ENCODE measurements at regions not wholly inside any gene's neighbourhood (a gene's known extent, or its start where the extent isn't known, plus 50 kb on each side); places are given as distances from the start of the nearest gene placed in this dataset.

GRCh38 chr11:129281471-129282415, 89.6 kb upstream of the ARHGAP32 start:
- POLR2A ChIA-PET (ENCODE audit: unreplicated experiment): no interaction called here
- CTCF ChIA-PET: no interaction called here
- H3K9me1 ChIP-seq (ENCODE audit: insufficient read depth, low read length): no peaks in the 10 kb centered on the region

More at GRCh38 chr11:129281471-129282415, 89.6 kb upstream of the ARHGAP32 start:
- Histone ChIP-seq H3K4me1 (ENCODE audit: control insufficient read depth, insufficient read depth, low read length) (peaks cover 2% of the 10 kb centered on the region; the same call in 1 of the 2 replicates), H2BK120ac (ENCODE audit: low read depth, low read length) (no peak overlapping the region), H4K8ac (ENCODE audit: low read depth in 2 of 2, low read length in 2 of 2) (no peak overlapping the region), H3K14ac (replicated peaks; ENCODE audit: low read depth, low read length) (no peak overlapping the region), H3K36me3 (ENCODE audit: control insufficient read depth, insufficient read depth, low read length) (no peaks in the 10 kb centered on the region), H3K9ac (ENCODE audit: low read depth, low read length) (no peak overlapping the region), H3K23ac (ENCODE audit: low read depth, low read length) (no peak overlapping the region), H4K20me1 (ENCODE audit: insufficient read depth, low read length) (peaks cover 18% of the 10 kb centered on the region; the same call in 1 of the 2 replicates), H3K4me2 (ENCODE audit: low read depth, low read length) (no peak overlapping the region), H3K18ac (ENCODE audit: low read depth, low read length) (no peak overlapping the region), H4K91ac (ENCODE audit: insufficient read depth, low read depth, low read length) (no peak overlapping the region), H3K27ac (ENCODE audit: insufficient read depth, low read length) (no peak overlapping the region), H3K4me3 (ENCODE audit: insufficient read depth, low read depth, low read length) (no peak overlapping the region), H2AFZ (replicated peaks; ENCODE audit: low read length, poor library complexity) (no peak overlapping the region), H3K4ac (ENCODE audit: low read depth, low read length) (no peak overlapping the region), H2BK20ac (ENCODE audit: low read depth, low read length) (no peak overlapping the region), H4K5ac (ENCODE audit: low read depth, low read length) (no peak overlapping the region), H2AK9ac (replicated peaks; ENCODE audit: low read depth, low read length, poor library complexity) (no peak overlapping the region), H2BK5ac (ENCODE audit: low read depth, low read length, poor library complexity, severe bottlenecking) (no peak overlapping the region), H3K79me1 (ENCODE audit: low read depth in 1 of 2, low read length in 2 of 2) (peaks cover 13 to 17% of the 10 kb centered on the region in 2 experiments), H3K56ac (ENCODE audit: extremely low read depth, insufficient read depth, low read length) (no peak overlapping the region), H2AK5ac (ENCODE audit: low read depth, low read length) (no peak overlapping the region), H3K9me3 (ENCODE audit: control insufficient read depth, insufficient read depth, low read length) (no peaks in the 10 kb centered on the region), H2BK15ac (ENCODE audit: low read depth, low read length) (no peak overlapping the region), H3K27me3 (ENCODE audit: control insufficient read depth, insufficient read depth, low read length) (no peaks in the 10 kb centered on the region)
- TF ChIP-seq BHLHE40 (IDR thresholded peaks at IDR 0.05; ENCODE audit: low read depth, low read length): no peak
- TF ChIP-seq RFX5 (IDR thresholded peaks at IDR 0.05; ENCODE audit: low read depth, low read length): no peak
- no peak for TF ChIP-seq MXI1 (IDR thresholded peaks at IDR 0.05; ENCODE audit: borderline replicate concordance, low read depth, low read length)
- no peak for TF ChIP-seq MAZ (IDR thresholded peaks at IDR 0.05; ENCODE audit: borderline replicate concordance, low read depth, low read length)
- TF ChIP-seq, protein P1, sequence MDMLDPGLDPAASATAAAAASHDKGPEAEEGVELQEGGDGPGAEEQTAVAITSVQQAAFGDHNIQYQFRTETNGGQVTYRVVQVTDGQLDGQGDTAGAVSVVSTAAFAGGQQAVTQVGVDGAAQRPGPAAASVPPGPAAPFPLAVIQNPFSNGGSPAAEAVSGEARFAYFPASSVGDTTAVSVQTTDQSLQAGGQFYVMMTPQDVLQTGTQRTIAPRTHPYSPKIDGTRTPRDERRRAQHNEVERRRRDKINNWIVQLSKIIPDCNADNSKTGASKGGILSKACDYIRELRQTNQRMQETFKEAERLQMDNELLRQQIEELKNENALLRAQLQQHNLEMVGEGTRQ (IDR thresholded peaks at IDR 0.05; ENCODE audit: low read depth, low read length): no peak
- TF ChIP-seq, protein P2, sequence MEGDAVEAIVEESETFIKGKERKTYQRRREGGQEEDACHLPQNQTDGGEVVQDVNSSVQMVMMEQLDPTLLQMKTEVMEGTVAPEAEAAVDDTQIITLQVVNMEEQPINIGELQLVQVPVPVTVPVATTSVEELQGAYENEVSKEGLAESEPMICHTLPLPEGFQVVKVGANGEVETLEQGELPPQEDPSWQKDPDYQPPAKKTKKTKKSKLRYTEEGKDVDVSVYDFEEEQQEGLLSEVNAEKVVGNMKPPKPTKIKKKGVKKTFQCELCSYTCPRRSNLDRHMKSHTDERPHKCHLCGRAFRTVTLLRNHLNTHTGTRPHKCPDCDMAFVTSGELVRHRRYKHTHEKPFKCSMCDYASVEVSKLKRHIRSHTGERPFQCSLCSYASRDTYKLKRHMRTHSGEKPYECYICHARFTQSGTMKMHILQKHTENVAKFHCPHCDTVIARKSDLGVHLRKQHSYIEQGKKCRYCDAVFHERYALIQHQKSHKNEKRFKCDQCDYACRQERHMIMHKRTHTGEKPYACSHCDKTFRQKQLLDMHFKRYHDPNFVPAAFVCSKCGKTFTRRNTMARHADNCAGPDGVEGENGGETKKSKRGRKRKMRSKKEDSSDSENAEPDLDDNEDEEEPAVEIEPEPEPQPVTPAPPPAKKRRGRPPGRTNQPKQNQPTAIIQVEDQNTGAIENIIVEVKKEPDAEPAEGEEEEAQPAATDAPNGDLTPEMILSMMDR (conservative IDR thresholded peaks at IDR 0.05; ENCODE audit: low read depth, low read length): no peak
- no peak for TF ChIP-seq CEBPB (IDR thresholded peaks at IDR 0.05; ENCODE audit: low read depth, low read length)
- no peak for TF ChIP-seq RAD21 (IDR thresholded peaks at IDR 0.05; ENCODE audit: low read length)
- no peak for TF ChIP-seq NFE2L2 (IDR thresholded peaks at IDR 0.05; ENCODE audit: low read depth, low read length)
- TF ChIP-seq FOS (IDR thresholded peaks at IDR 0.05; ENCODE audit: low read depth, low read length): no peak
- TF ChIP-seq POLR2A (IDR thresholded peaks at IDR 0.05; ENCODE audit: low read depth, low read length): no peak
- dilution Hi-C loops (cut with HindIII; ENCODE audit: low sequenced_read_pairs, unreplicated experiment): no loop called here
- no TSS peak for BruUV-seq (replicated peaks)
- intact Hi-C loops (cut with micrococcal nuclease): no loop called here
- no peak for ATAC-seq (ENCODE audit: low read depth)
- DNase-seq: no peak
- 91% methylated on average over 6 of the region's 11 CpGs; no CpG with 5 or more reads in 1 of the 2 experiments for WGBS, 2 experiments (ENCODE audit: extremely low coverage in 2 of 2, insufficient read length in 1 of 2)
- in situ Hi-C loops (cut with MboI; ENCODE audit: low sequenced_read_pairs): no loop called here
